OCI-LY1 (cell line): ENCODE measurements at regions not wholly inside any gene's neighbourhood (a gene's known extent, or its start where the extent isn't known, plus 50 kb on each side); places are given as distances from the start of the nearest gene placed in this dataset.

Experiments
- CTCF ChIP-seq: fragments of 200-600 bp; sonication (generic), shearing (Covaris generic); IDR thresholded peaks from 2 replicates; pipeline ENCODE4 v1.5.1; 2017; ENCODE audit warnings: mild to moderate bottlenecking, antibody characterized with exemption, low read length, moderate library complexity, mixed read lengths
- EZH2 ChIP-seq: fragments of 200-600 bp; sonication (generic), shearing (Covaris generic); IDR thresholded peaks from 2 replicates; pipeline ENCODE4 v1.8.0; 2017; ENCODE audit warnings: borderline replicate concordance, mixed run types, mild to moderate bottlenecking, antibody characterized with exemption, low read length, moderate library complexity, mixed read lengths

DNA sequence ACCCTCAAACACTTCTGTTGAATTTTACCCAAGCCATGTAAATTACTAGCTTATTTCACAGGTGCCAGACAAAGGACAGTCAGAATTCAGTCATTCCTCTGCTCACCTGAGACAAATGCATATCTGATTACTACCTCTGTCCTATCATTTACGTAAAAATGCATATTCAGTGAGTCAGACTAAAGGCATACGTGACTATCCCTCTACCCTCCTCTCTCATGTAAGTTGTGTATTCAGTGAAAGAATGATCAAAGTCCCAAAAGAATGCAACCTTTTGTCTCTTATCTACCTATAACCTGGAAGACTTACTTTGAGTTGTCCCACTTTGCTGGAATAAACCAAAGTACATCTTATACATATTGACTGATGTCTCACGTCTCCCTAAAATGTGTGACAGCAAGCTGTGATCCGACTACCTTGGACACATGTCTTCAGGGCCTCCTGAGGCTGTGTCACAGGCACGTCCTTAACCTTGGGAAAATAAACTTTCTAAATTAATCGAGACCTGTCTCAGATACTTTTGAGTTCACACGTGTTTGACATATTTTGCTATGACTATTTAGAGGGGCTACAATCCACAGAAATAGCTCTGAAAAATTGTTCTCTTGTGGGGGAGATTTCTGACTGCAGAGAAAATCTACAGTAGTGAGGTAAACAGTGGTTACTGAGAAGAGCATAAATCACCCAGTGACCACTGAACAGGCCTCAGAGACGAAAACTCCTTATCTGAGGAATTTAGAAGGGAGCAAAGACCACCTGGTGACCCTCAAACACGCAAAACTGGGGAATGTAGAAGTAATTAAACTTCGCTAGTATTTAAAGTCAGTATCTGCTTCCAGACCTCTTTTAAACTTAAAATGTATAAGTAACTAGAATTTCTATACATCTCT is 1575.8 kb downstream of the STIM2 start:
- no peak for TF ChIP-seq CTCF
- no peak for TF ChIP-seq EZH2
